OCI-LY3 (cell line): ENCODE measurements at regions not wholly inside any gene's neighbourhood (a gene's known extent, or its start where the extent isn't known, plus 50 kb on each side); places are given as distances from the start of the nearest gene placed in this dataset.

Source experiments
- H2AFZ ChIP-seq: fragments of 200-600, 300-600 bp; shearing (Covaris generic); 2 replicates; pipeline ENCODE4 v1.6.0; 2014; ENCODE audit warnings: antibody characterized with exemption, low read depth, low read length
- H3K27ac ChIP-seq: fragments of 200-600, 300-600 bp; sonication (generic); 2 replicates; pipeline ENCODE4 v1.5.1; 2014; ENCODE audit warnings: mild to moderate bottlenecking, low read length, moderate library complexity, mixed read lengths
- H3K27me3 ChIP-seq: fragments of 200-600, 300-600 bp; sonication (generic); 2 replicates; pipeline ENCODE4 v1.6.1; 2014; ENCODE audit warnings: low read depth, low read length, mixed read lengths
- H3K36me3 ChIP-seq: fragments of 200-600, 300-600 bp; sonication (generic); replicated peaks from 2 replicates; pipeline ENCODE3; 2014; ENCODE audit warnings: low read depth, low read length, mixed read lengths
- H3K4me1 ChIP-seq: fragments of 300-600, 200-600 bp; sonication (generic); 2 replicates; pipeline ENCODE4 v1.6.1; 2014; ENCODE audit warnings: low read length, mixed read lengths
- H3K4me2 ChIP-seq: fragments of 200-600, 300-600 bp; sonication (generic); 2 replicates; pipeline ENCODE4 v1.6.1; 2014; ENCODE audit warnings: low read length, mixed read lengths
- H3K4me3 ChIP-seq: fragments of 300-600, 200-600 bp; sonication (generic); 2 replicates; pipeline ENCODE4 v1.5.1; 2014; ENCODE audit warnings: antibody characterized with exemption, mild to moderate bottlenecking, low read length, moderate library complexity
- H3K79me2 ChIP-seq: fragments of 300-600, 200-600 bp; shearing (Covaris generic); 2 replicates; pipeline ENCODE4 v1.6.1; 2014; ENCODE audit warnings: mild to moderate bottlenecking, low read length, mixed read lengths
- H3K9ac ChIP-seq: fragments of 300-600, 200-600 bp; shearing (Covaris generic); 2 replicates; pipeline ENCODE4 v1.6.0; 2014; ENCODE audit warnings: mild to moderate bottlenecking, low read length, moderate library complexity
- H3K9me3 ChIP-seq: fragments of 200-600, 300-600 bp; shearing (Covaris generic); 2 replicates; pipeline ENCODE4 v1.6.1; 2014; ENCODE audit warnings: low read length, mixed read lengths; ENCODE audit not compliant: insufficient read depth
- H4K20me1 ChIP-seq: fragments of 200-600, 300-600 bp; sonication (generic); 2 replicates; pipeline ENCODE4 v1.6.1; 2016; ENCODE audit warnings: low read length, mixed read lengths; ENCODE audit not compliant: insufficient read depth
- CTCF ChIP-seq: fragments of 200-600, 300-600 bp; sonication (generic); IDR thresholded peaks from 2 replicates; pipeline ENCODE4 v1.5.1; 2014; ENCODE audit warnings: antibody characterized with exemption, low read length, low read depth
- EZH2phosphoT487 ChIP-seq: fragments of 200-600 bp; shearing (Covaris generic); IDR thresholded peaks from 2 replicates; pipeline ENCODE4 v1.6.1; 2018; ENCODE audit warnings: antibody characterized with exemption, mixed run types, low read depth

- Histone ChIP-seq H3K9ac (no peak overlapping the region), H3K4me3 (no peak overlapping the region), H3K36me3 (no peaks in the 10 kb centered on the region), H3K4me2 (no peak overlapping the region), H4K20me1 (no peaks in the 10 kb centered on the region), H3K9me3 (no peaks in the 10 kb centered on the region), H2AFZ (no peak overlapping the region), H3K4me1 (peaks cover 4% of the 10 kb centered on the region; the same call in 1 of the 2 replicates), H3K27ac (no peak overlapping the region), H3K79me2 (no peaks in the 10 kb centered on the region), H3K27me3 (no peaks in the 10 kb centered on the region)
- TF ChIP-seq EZH2phosphoT487: no peak
- TF ChIP-seq CTCF: no peak
Measured at GRCh38 chr5:4866817-4867216, 273.3 kb upstream of the ADAMTS16 start.

GRCh38 chr5:4868140-4868735, 271.9 kb upstream of the ADAMTS16 start:
- H3K36me3 ChIP-seq: no peaks in the 10 kb centered on the region
- H3K27ac ChIP-seq: no peak overlapping the region
- H4K20me1 ChIP-seq: no peaks in the 10 kb centered on the region
- peak overlapping the region; percentile 43 for H3K4me2 ChIP-seq
- H3K27me3 ChIP-seq: no peaks in the 10 kb centered on the region
- no peak overlapping the region for H2AFZ ChIP-seq
- peaks cover 4% of the 10 kb centered on the region; the same call in 1 of the 2 replicates for H3K4me1 ChIP-seq
- H3K9ac ChIP-seq: no peak overlapping the region
- H3K4me3 ChIP-seq: peak overlapping the region; percentile 28; the same call in 1 of the 2 replicates
- H3K9me3 ChIP-seq: no peaks in the 10 kb centered on the region
- TF ChIP-seq CTCF: peak; percentile 77
- no peak for TF ChIP-seq EZH2phosphoT487
- H3K79me2 ChIP-seq: no peaks in the 10 kb centered on the region

GRCh38 chr5:4873652-4874051, 266.5 kb upstream of the ADAMTS16 start:
- Histone ChIP-seq H2AFZ (no peak overlapping the region), H3K9me3 (no peaks in the 10 kb centered on the region), H3K27me3 (no peaks in the 10 kb centered on the region), H3K27ac (no peak overlapping the region), H3K4me3 (no peak overlapping the region), H3K79me2 (no peaks in the 10 kb centered on the region), H3K9ac (no peak overlapping the region), H3K36me3 (no peaks in the 10 kb centered on the region), H4K20me1 (no peaks in the 10 kb centered on the region), H3K4me1 (peaks cover 16% of the 10 kb centered on the region), H3K4me2 (no peak overlapping the region)
- TF ChIP-seq CTCF: no peak
- TF ChIP-seq EZH2phosphoT487: no peak

- Histone ChIP-seq H3K27me3 (no peaks in the 10 kb centered on the region), H4K20me1 (no peaks in the 10 kb centered on the region), H3K4me2 (no peak overlapping the region), H2AFZ (no peak overlapping the region), H3K4me1 (peaks cover 21% of the 10 kb centered on the region), H3K27ac (no peak overlapping the region), H3K9me3 (no peaks in the 10 kb centered on the region), H3K9ac (no peak overlapping the region), H3K4me3 (no peak overlapping the region), H3K36me3 (no peaks in the 10 kb centered on the region), H3K79me2 (no peaks in the 10 kb centered on the region)
- TF ChIP-seq CTCF (no peak), EZH2phosphoT487 (no peak)
Measured at GRCh38 chr5:4874097-4874496, 266.0 kb upstream of the ADAMTS16 start.
